Fibroblast of skin of right quadriceps (primary cell): ENCODE measurements at regions not wholly inside any gene's neighbourhood (a gene's known extent, or its start where the extent isn't known, plus 50 kb on each side); places are given as distances from the start of the nearest gene placed in this dataset.
"Not testable (repeated sequence)": the region's sequence is repeated elsewhere in the genome, so short reads cannot be mapped to it uniquely, and the experiment has no call there.

Source experiments
- DNase-seq: peaks from one replicate; pipeline ENCODE4 v3.0.0-alpha.2; 2013

DNA sequence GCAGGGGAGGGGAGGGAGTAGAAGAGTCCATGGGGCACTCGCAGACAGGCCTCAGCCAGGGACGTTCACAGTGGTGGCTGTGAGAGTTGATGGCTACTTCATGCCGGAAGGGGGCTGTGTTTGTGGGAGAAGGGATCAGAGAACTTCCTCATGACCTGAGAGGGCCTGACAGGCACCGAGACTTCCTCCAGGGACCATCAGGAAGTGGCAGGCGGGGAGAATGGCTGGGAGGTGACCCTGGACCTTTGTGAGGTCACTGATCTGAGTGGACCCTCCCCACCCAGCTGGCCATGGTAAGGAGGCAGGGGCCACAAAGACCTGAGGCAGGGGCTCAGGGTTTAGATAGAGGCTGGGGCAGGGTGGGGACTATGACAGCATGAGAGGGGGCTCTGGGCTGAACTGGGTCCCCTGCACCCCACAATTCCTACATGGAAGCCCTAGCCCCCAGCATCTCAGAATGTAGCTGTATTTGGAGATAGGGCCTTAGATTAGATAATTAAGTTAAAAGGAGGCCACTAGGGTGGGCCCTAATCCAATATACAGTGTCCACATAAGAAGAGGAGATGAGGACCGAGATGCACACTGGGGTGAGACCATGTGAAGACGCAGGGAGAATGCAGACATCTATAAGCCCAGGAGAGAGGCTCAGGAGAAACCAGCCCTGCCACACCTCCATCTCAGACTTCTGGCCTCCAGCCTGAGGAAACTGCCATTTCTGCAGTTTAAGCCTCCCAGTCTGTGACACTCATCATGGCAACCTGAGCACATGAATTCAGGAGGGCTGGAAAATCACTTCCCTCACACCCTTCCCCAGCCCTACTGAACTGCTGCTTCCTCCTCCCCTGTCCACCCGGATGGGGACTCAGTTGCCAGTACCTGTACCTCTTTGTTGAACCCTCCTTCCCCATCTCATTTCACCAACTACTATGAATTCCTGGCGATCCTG is 273.9 kb upstream of the ZNF32 start:
- DNase-seq: no peak

DNA sequence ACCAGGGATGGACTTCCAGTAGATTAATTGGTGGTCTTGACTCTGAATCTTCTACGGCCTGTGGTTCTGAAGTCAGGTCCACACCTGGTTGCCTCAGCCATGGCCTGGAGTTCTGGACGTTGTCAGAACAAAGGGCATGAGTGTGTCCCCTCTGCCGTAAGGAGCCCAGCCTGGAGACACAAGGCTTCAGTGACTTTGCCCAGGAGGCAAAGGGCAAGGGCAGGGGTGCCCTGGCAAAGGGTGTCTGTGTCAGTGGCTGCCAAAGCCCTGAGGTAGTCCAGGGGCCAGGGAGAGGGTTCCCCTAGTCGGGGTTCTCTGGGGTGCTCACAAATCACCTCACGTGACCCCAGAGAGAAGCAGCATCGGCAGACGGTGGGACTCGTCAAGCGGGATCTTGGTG is 273.2 kb upstream of the ZNF32 start:
- DNase-seq: no peak

DNA sequence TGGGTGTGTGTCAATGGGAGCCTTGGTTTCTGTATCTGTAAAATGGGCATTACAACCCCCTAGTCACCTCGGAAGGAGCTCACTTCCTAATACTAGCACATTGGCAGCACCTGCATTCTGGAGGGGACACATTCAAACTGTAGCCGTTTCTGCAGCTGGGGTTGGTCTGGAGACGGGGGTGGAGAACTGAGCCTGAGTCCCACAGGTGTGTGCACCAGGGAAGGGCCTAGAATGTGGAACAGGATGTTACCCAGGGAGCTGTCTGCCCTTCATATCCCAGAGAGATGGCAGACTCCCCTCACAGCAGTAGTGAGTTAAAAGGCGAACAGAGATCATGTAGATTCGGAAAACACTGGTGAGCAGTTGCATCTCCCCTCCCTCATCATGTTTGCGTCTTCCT is 272.8 kb upstream of the ZNF32 start:
- DNase-seq: no peak

DNA sequence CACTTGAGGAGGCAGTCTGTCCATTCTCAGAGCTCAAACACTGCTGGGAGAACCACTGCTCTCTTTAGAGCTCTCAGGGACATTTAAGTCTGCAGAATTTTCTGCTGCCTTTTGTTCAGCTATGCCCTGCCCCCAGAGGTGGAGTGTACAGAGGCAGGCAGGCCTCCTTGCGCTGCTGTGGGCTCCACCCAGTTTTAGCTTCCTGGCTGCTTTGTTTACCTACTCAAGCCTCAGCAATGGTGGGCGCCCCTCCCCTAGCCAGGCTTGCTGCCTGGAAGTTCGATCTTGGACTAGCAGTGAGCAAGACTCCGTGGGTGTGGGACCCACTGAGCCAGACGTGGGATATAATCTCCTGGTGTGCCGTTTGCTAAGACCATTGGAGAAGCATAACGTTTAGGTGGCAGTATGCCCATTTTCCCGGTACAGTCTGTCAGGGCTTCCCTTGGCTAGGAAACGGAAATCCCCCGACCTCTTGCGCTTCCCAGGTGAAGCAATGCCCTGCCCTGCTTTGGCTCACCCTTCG is 271.6 kb upstream of the ZNF32 start:
- DNase-seq: not testable (repeated sequence)

DNA sequence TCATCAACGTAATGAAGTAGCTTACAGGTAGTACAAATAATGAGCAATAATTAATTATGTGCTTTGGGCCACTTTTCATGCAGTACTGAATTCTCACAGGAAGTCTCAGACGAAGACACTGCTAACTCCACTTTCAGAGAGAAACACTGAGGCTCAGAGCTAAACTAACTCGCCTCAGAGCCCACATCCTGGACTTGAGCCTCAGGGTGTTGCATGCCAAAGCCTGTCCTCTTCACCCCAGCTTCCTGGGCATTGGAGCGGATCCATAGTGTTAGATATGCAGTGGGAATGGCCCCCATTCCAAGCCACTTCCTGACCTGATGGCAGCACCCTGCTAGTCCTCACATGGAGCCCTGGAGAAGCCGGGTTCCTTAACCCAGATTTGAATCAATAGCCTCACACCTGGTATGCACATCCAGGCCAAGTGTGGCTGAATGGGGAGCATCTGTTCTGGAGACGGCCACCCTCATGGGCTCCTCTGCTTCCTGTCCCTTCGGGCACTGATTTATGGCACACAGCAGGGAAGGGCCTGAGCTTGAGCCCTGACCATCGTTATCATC is 265.1 kb upstream of the ZNF32 start:
- no peak for DNase-seq

DNA sequence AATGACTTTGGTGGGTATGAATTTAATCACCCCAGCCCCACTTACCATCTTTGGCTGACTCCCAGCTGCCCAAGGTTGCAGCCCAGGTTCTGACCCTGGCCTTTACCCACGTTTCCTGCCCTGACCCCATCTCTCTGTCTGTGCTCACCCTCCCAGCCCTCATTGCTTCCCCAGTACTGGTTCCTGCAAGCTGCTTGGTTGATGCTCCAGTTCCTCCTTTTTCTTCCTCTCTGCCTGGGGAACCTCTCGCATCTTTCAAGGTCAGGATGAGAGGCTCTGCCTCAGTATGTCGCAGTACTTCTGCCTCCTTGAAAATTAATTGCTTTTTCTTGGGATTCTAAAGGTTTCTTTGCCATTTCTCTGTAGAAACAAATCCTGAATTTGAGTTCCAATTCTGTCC is 263.8 kb upstream of the ZNF32 start:
- DNase-seq: no peak

DNA sequence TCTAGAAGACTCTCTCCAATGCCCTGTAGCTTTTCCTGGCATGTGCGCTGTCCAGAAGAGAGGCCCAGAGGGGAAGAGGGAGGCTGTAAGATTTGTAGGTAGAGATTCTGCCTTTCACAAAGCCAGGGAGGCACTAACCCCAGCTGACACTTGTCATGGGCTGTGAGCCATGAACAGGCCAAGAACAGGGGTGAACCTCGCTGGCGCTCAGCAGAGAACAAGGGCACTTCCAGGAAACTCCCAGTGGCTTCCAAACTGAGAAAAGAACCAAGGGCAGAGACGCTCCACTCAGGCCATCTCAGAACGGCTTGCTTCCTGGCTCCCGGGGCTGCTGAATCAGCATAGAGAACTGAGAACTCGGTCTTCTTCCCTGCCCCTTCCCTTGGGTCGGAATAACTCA is 257.8 kb upstream of the ZNF32 start:
- no peak for DNase-seq

DNA sequence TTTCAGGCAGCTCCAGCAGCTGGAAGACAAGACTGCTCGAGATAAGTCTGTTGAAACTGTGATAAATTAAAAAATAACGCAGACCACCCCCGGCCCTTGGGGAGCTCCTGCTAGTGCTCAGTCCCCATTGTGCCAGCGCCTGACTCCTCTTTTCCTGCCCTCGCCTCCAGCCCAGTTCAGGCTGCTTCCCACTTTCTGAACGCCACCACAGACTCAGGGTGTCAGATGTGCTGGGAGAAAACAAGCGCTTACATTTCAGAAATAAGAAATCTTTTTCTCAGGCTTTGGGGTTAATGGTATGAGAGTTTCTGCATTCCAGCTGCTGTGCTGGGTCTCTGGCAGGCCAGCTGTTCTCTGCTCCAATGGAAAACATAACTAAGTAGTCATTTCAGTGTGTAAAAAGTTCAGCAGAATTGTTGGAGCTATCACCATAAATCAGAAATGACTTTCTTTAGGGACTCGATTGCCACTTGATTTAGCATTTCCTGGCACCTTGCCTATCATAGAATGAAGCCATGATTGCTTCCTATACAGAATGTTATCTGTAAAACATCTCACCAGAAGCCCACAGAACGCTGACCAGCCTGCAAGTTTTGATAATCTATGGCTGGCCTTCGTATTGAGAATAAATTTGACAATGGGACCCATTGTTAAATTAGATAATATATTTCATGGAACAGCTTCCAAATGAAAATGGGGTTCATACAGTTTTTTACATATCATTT is 257.0 kb upstream of the ZNF32 start:
- DNase-seq: peak; percentile 74

DNA sequence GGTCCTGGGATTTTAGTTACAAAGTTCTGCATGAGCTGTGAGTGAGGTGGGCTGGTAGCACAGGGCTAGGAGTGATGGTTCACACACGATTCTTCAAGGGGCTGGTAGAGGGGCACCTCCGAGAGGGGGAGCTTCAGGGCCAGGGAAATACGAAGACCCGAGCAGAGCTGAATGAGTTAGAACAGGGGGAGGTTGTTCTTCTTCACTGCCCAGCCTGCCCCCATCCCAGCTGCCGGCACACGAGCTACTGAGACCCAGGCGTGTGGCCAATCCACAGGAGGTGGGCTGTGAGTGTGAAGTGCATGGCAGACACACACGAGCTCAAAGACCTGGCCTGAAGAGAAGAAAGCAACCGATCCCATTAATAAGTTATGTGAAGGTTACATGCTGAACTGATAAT is 256.2 kb upstream of the ZNF32 start:
- no peak for DNase-seq

DNA sequence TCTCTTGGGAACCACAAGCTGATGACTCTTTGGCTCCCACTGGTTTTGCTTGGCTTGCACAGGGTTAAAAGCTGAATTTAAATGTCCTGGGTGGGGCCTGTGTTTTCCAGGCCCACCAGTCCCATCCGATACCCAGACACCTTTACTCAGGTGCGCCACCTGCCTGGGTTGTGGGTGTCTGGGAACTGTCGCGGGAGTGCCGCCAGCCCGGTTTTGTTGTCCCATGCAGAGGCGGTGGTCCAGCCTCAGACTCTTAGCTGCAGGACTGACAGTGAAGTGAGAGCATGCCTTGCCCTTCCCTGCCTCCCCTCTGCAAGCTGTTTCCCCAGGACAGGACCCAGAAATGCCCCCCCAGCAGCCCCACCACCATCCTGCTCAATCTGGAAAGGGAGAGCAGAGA is 255.6 kb upstream of the ZNF32 start:
- no peak for DNase-seq

DNA sequence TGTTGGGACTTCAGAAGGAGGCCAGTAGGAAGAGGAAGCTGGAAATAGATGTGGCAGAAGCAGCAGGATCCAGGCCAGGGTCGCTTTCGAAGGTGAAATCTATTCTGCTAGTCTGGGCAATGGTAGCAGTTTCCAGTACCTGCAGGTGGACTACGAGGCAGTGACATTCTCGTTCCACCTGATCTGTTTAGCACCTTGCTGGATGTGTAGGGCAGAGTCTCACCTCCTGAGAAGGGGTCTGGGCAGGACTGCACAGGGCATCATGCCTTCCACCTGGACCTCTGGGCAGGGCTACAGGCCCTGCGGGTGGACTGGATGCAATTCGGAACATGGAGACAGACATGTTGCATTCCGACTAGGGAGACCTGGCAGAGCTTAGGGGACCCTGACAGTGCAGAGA is 254.8 kb upstream of the ZNF32 start:
- no peak for DNase-seq

DNA sequence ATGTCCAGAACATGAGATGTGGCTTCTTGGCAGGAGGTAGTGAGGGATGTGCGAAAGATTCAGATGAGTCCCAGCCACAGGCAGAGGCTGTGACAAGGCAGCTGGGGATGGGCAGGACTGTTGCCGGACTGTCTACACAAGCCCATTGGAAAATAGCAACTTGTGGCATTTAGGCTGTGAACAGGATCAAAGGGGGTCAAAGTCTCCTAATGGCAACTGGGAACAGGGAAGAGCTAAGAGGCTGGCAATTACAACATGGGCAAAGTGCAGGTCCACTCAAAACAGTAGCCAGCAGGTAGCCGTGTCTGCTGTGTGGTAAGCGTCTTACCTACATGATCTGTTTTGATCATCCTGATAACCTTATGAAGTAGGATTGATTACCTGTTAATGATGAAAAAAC is 254.2 kb upstream of the ZNF32 start:
- no peak for DNase-seq

DNA sequence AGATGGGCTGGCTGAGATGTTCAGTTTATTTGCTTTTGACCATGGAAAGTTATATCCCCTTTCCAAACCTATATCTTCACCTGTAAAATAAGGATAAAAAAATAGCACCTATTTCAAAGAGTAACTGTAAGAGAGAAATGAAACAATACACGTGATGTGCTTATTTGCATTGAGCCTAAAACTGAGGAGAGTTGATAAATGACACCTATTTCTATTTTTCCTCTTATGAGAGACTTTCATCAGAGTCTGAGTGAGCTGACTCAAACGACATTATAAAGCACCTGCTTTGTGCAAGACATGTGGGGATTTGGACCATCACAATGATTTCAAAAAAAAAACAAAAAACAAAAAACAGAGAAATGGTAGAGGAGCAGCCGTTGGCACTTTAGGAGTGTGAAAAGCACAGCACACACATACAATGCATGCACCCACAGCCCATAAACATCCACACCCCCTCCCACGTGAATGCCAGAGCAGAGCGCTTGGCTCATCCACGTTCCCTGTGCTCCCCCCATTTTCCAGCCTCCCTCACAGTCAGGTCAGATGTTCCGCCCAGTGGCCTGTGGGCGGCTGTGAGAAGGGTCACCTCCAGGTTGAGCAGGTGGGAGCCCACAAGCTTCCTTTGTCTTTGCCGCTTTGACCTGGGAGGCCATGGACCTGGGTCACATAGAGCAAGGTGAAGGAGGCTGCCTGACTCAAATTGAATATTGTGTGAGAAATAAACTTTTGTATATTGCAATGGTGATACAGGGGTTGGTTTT is 253.2 kb upstream of the ZNF32 start:
- no peak for DNase-seq

DNA sequence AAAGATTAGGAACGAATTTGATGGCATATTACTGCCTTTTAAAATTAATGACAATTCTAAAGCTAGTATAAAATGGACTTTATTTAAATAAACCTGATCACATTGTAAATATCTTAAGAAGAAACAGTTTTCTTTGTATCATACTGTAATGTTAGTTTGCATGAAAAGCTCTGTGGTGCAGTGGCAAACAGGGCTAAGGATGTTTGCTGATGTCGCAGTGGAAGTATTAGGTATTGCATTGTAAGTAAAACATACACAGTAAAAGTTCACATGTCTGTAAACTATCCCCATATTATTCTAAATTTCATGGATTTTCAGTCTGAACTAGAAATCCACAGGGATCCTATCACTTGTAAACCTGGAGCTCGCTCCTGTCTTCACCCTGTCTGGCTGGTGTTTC is 252.6 kb upstream of the ZNF32 start:
- no peak for DNase-seq

DNA sequence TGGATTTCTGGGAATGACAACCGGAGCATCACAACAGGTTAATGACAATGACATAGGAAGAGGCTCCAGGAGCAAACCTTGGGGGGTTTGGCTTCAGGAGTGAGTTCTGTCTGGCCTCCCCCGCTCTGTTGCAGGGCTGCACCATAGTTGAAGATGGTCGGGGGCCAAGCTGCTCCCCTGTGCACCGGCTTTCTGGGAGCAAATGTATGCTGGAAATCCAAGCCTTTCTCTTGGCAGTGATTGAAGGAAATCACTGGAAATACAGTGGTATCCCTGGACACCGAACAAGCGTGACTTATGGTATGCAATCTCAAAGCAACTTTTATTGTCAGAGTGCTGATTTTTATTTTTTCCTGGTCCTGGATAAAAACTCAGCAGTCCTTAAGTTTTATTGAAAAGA is 251.9 kb upstream of the ZNF32 start:
- DNase-seq: no peak

DNA sequence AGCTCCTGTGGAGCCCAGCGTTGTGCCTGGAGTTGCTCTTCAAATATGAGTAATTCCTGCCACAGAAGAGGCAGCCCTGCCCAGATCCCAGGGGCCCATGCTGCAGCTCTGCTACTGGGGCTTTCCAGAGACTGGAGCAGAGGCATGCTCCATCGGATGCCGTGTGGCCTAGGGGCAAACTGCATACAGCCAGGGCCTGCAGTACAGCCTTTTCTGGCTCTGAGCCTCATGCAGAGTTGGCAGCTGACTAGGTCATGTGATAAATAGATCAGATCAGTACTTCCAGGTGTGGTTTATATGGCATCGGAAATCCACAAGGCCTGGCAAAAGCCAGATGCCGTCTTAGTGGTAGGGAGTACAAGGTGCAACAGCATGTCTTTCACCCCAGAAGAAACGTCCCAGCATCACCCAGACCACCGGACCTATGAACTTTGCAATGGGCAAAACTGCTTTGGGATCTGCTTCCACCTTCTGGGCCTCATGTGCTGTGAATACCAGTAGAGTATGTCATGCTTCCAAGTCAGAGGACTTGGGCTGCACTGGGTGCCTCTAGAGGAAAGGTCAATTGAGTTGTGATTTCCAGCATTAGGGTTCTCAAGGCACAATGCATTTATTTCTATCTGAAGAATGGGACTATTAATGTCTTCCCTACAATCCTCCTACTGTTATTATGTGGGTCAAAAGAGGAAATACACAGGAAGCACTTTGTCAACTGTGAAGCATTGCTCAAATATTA is 250.7 kb upstream of the ZNF32 start:
- DNase-seq: no peak

DNA sequence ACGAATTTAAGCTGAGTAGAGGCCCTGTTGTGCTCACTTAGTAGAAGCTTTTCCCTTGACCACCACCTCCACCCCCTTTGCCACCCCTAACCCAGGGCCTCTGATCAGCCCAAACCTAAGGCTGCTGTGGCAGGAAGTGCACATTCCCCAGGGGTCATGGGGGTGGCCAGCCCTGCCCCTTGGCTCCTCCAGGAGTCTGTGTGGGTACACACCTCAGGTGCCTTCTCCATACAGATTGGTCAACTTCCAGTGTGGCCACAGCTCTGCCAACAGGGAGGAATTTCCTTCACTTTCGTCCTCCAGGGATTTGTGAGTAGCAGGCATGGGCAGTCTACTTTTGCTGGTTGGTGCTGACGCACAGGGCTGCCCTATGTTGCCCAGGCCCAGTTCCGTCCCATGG is 249.9 kb upstream of the ZNF32 start:
- DNase-seq: no peak

DNA sequence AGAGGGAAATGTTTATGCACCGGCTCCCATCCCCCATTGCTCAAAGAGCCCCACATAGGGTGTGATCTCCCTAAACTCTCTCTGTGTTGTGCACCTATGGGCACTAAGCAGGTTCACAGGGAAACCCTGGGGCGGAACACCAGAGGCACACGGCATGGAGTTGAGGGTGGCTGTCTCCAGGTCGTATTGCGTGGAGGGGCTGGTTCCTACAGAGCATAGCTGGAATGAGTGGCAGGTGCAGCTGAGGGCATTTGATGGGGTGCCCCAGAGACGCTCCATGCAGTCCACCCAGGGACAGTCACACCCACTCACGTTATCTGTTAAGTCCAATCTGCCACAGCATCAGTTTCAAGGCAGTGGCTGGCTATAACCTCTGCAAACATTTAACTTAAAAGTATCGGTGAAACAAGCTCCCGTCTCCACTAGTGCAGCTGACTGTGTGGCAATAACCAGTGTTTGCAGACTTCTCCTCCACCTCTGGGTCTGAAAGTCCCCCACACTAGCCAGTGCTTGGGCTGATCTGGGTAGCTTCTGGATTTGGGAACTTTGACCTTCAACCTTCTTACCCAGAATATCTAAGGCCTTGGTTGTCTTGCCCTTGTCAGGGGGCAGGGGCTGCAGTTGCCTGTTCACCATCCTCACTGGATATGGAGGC is 249.2 kb upstream of the ZNF32 start:
- DNase-seq: no peak

DNA sequence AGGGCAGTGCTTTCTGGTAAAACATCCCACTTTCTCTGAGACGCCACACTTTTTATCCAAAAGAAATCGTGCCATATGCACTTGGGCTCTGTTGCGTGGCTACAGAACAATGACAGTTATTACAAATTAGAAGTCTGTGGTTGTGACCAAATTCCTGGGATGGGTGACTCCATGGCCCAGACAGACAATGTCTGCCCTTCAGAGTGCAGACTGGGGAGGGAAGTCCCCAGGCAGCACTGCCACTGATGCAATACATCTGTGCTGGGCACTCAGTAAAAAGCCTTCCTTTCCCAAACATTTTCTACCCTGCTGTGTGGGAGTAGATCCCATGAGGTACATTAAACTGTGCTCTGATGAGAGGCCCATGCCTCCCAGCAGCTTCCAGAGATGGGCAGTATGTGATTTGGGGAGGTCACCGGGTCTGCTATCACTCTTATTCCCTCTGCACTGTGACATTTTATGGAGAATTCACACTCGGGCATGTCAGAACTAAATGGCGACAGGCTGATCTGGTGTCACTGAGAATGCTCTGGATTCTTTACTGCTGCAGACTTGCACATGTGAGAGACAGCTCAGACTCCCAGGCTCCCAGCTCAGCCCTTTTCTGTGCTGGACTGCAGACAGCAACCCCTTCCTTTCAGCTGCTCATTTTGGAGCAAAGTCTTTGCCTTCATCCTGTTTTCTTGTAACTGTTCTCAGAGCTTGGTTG is 243.5 kb upstream of the ZNF32 start:
- peak; percentile 89 for DNase-seq

DNA sequence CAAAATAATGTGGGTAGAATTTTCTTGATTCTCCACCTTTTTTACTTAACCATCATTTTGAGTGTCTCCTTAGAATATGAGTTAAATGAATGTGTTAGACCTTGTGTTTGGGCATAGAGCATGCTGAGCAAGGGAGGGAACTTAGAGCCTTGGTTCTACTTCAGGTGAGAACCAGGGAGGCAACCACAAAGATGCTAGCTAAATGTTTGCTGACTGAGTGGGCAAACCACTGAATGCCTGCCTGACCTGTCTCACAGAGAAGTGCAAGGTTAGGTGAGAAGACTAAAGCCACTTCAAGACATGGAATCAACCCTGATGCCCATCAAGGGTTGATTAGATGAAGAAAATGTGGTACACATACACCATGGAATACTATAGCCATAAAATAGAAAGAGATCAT is 242.6 kb upstream of the ZNF32 start:
- DNase-seq: no peak

DNA sequence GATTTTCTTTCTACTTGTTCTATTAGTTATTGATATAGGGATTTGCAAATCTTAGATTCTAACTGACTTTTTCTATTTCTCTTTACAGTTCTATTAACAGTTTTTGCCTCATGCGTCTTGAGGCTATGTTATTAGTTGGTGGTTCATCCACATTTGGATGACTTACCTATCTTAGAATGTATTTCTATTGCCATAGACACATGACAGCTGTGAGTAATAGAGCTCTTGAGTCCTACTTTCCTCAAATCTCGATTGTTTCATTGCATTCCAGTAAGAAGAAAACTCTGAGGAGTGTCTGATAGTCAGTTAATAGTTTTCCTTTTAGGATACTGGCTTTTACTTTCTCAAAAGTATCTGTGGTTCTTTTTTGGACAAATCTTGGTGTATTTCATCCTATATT is 241.4 kb upstream of the ZNF32 start:
- DNase-seq: peak; percentile 88
